Heart left ventricle (tissue), 13 donors: ENCODE measurements at regions not wholly inside any gene's neighbourhood (a gene's known extent, or its start where the extent isn't known, plus 50 kb on each side); places are given as distances from the start of the nearest gene placed in this dataset.

Experiments
- CTCF ChIP-seq, 12 donors: fragments of 200-600 bp; sonication (generic) in 4 of 12; IDR thresholded peaks; one replicate each; pipeline versions ENCODE4 v1.5.0 to v1.8.0; 2018 to 2022; ENCODE audit warnings: antibody characterized with exemption in 12 of 12, mild to moderate bottlenecking in 5 of 12
- POLR2A ChIP-seq, 2 donors: fragments of 450-650 bp; IDR thresholded peaks; one replicate each; pipeline ENCODE4 v1.6.1; 2017; ENCODE audit warnings: antibody characterized with exemption in 2 of 2, mild to moderate bottlenecking in 2 of 2, moderate library complexity in 2 of 2
- donor health status: ischemic (EF 13 %, LVEDD 7.1; RV severe dilation, severe dysfunction).
- donor health status: DM: no; HTN: yes; CAD: no.
- donor health status: DM: no; HTN: no; CAD: no.
- donor health status: ischemic (EF 25% LVEDD 6.9; RV normal size, moderate dysfunction).
- donor health status: ischemic (EF 25% LVEDD 5.7; RV mildly dilated, moderate dysfunction).
- donor health status: ischemic (EF 35%, LVEDD 5.7; RV mildly dilated, moderate dysfunction).
- donor health status: nonischemic (EF 11% LVEDD 7.7; RV severe dilation, severe dysfunction).
- donor health status: DM: yes; HTN: yes; CAD: no.
- donor health status: PGD.
- donor health status: ischemic (EF 29% LVEDD 5.4; RV normal size, mild dysfunction).
- donor health status: nonischemic (EF 23%, LVEDD 6.1; RV moderate dilation, normal function).

GRCh38 chr14:76584271-76584702 lies 177.0 kb upstream of the VASH1 start:
- TF ChIP-seq POLR2A (IDR thresholded peaks at IDR 0.05) (no peak), CTCF (IDR thresholded peaks at IDR 0.05) (no peak)
